HEK293 (cell line): ENCODE measurements at regions not wholly inside any gene's neighbourhood (a gene's known extent, or its start where the extent isn't known, plus 50 kb on each side); places are given as distances from the start of the nearest gene placed in this dataset.

Source experiments
- CTCF ChIA-PET: fragments of 350-600 bp; formaldehyde crosslinking; extraction: SDS; loops from one replicate; lab custom pipeline; 2021; ENCODE audit warnings: antibody characterized with exemption; lab: Yijun Ruan, JAX
- POLR2A ChIA-PET: fragments of 300-600 bp; formaldehyde crosslinking; extraction: SDS; loops from one replicate; lab custom pipeline; 2020; ENCODE audit warnings: antibody characterized with exemption, inconsistent platforms; lab: Yijun Ruan, JAX
- H3K27ac ChIP-seq: fragments of 200-500 bp; sonication (Bioruptor generic); 2 replicates; pipeline ENCODE4 v1.5.1; 2014; ENCODE audit warnings: low read depth, low read length, control low read depth, inconsistent platforms; ENCODE audit errors: extremely low read depth
- H3K36me3 ChIP-seq, 2 experiments: fragments of 200-500 bp in 1 of 2; sonication (Bioruptor generic) in 1 of 2; 1 replicate in 1 of 2; 2 replicates in 1 of 2; pipeline ENCODE4 v1.5.1; 2014 to 2017; ENCODE audit warnings: inconsistent platforms in 2 of 2, low read length in 2 of 2; ENCODE audit not compliant: control insufficient read depth in 2 of 2, insufficient read depth in 1 of 2
- H3K4me1 ChIP-seq: fragments of 200-500 bp; sonication (Bioruptor generic); 2 replicates; pipeline ENCODE4 v1.5.1; 2014; ENCODE audit warnings: mild to moderate bottlenecking, low read length, inconsistent platforms; ENCODE audit not compliant: control insufficient read depth, insufficient read depth
- H3K4me3 ChIP-seq: 2 replicates; pipeline ENCODE4 v1.5.1; 2011; ENCODE audit warnings: low read depth, mild to moderate bottlenecking, control low read depth, low read length, moderate library complexity
- H3K9me3 ChIP-seq: fragments of 200-500 bp; sonication (Bioruptor generic); 2 replicates; pipeline ENCODE4 v1.5.1; 2014; ENCODE audit warnings: low read depth, low read length, inconsistent platforms; ENCODE audit not compliant: control insufficient read depth, insufficient read depth
- GFI1B ChIP-seq: fragments of 450-650 bp; formaldehyde crosslinking; IDR thresholded peaks from 2 replicates; pipeline ENCODE4 v1.5.1; 2016; ENCODE audit warnings: missing biosample characterization, missing genetic modification characterization
- KLF7 ChIP-seq: fragments of 450-650 bp; formaldehyde crosslinking; IDR thresholded peaks from 2 replicates; pipeline ENCODE4 v1.5.1; 2016; ENCODE audit warnings: missing biosample characterization, missing genetic modification characterization, borderline replicate concordance
- YY2 ChIP-seq: fragments of 450-650 bp; formaldehyde crosslinking; IDR thresholded peaks from 2 replicates; pipeline ENCODE4 v1.5.1; 2016; ENCODE audit warnings: missing biosample characterization, missing genetic modification characterization
- ZFP37 ChIP-seq: fragments of 450-650 bp; formaldehyde crosslinking; IDR thresholded peaks from 2 replicates; pipeline ENCODE4 v1.5.1; 2016; ENCODE audit warnings: missing biosample characterization, missing genetic modification characterization
- ZNF112 ChIP-seq: fragments of 450-650 bp; formaldehyde crosslinking; IDR thresholded peaks from 2 replicates; pipeline ENCODE4 v1.5.0; 2017; ENCODE audit warnings: missing biosample characterization, missing genetic modification characterization
- ZNF174 ChIP-seq: fragments of 450-650 bp; formaldehyde crosslinking; IDR thresholded peaks from 2 replicates; pipeline ENCODE4 v1.5.0; 2017; ENCODE audit warnings: missing biosample characterization, mild to moderate bottlenecking, missing genetic modification characterization
- ZNF223 ChIP-seq: fragments of 450-650 bp; formaldehyde crosslinking; IDR thresholded peaks from 2 replicates; pipeline ENCODE4 v1.5.1; 2016; ENCODE audit warnings: missing biosample characterization, missing genetic modification characterization
- ZNF341 ChIP-seq: fragments of 450-650 bp; formaldehyde crosslinking; IDR thresholded peaks from 2 replicates; pipeline ENCODE4; 2016; ENCODE audit warnings: low read depth, missing biosample characterization, missing genetic modification characterization
- ZNF394 ChIP-seq: fragments of 450-650 bp; formaldehyde crosslinking; IDR thresholded peaks from 2 replicates; pipeline ENCODE4 v1.5.1; 2016; ENCODE audit warnings: missing biosample characterization, missing genetic modification characterization, mild to moderate bottlenecking, moderate library complexity, borderline replicate concordance
- ZNF423 ChIP-seq: fragments of 450-650 bp; formaldehyde crosslinking; IDR thresholded peaks from 2 replicates; pipeline ENCODE4 v1.5.1; 2016; ENCODE audit warnings: missing biosample characterization, missing genetic modification characterization
- ZNF560 ChIP-seq: fragments of 450-650 bp; formaldehyde crosslinking; IDR thresholded peaks from 2 replicates; pipeline ENCODE4 v1.5.1; 2017; ENCODE audit warnings: missing biosample characterization, missing genetic modification characterization, borderline replicate concordance
- ZNF561 ChIP-seq: fragments of 450-650 bp; IDR thresholded peaks from 2 replicates; pipeline ENCODE4 v1.5.1; 2018; ENCODE audit warnings: missing biosample characterization, missing genetic modification characterization, borderline replicate concordance
- ZNF629 ChIP-seq: fragments of 450-650 bp; formaldehyde crosslinking; IDR thresholded peaks from 2 replicates; pipeline ENCODE4 v1.5.1; 2017; ENCODE audit warnings: missing biosample characterization, missing genetic modification characterization
- ZNF660 ChIP-seq: fragments of 450-650 bp; IDR thresholded peaks from 2 replicates; pipeline ENCODE4 v1.5.1; 2018; ENCODE audit warnings: missing biosample characterization, mild to moderate bottlenecking, missing genetic modification characterization
- ZNF777 ChIP-seq: fragments of 450-650 bp; formaldehyde crosslinking; IDR thresholded peaks from 2 replicates; pipeline ENCODE4 v1.5.1; 2017; ENCODE audit warnings: missing biosample characterization, missing genetic modification characterization, borderline replicate concordance
- ZSCAN16 ChIP-seq: fragments of 450-650 bp; formaldehyde crosslinking; IDR thresholded peaks from 2 replicates; pipeline ENCODE4 v1.5.1; 2016; ENCODE audit warnings: missing biosample characterization, missing genetic modification characterization
- ZXDB ChIP-seq: fragments of 450-650 bp; formaldehyde crosslinking; IDR thresholded peaks from 2 replicates; pipeline ENCODE4 v1.5.1; 2016; ENCODE audit warnings: missing biosample characterization, missing genetic modification characterization
- TF ChIP-seq, protein P1 (sequence below): fragments of 450-650 bp; formaldehyde crosslinking; IDR thresholded peaks from 2 replicates; pipeline ENCODE4 v1.5.1; 2016; ENCODE audit warnings: missing biosample characterization, missing genetic modification characterization
- TF ChIP-seq, protein P2 (sequence below): fragments of 450-650 bp; formaldehyde crosslinking; IDR thresholded peaks from 2 replicates; pipeline ENCODE4 v1.5.1; 2016; ENCODE audit warnings: missing biosample characterization, missing genetic modification characterization
- TF ChIP-seq, protein P3 (sequence below): fragments of 450-650 bp; formaldehyde crosslinking; IDR thresholded peaks from 2 replicates; pipeline ENCODE4 v1.5.1; 2016; ENCODE audit warnings: missing biosample characterization, missing genetic modification characterization
- TF ChIP-seq, protein P4 (sequence below): fragments of 450-650 bp; formaldehyde crosslinking; IDR thresholded peaks from 2 replicates; pipeline ENCODE4 v1.5.1; 2016; ENCODE audit warnings: missing biosample characterization, missing genetic modification characterization
- TF ChIP-seq, protein P5 (sequence below): fragments of 450-650 bp; formaldehyde crosslinking; IDR thresholded peaks from 2 replicates; pipeline ENCODE4 v1.5.1; 2016; ENCODE audit warnings: missing biosample characterization, missing genetic modification characterization
- TF ChIP-seq, protein P6 (sequence below): fragments of 450-650 bp; formaldehyde crosslinking; IDR thresholded peaks from 2 replicates; pipeline ENCODE4 v1.5.1; 2016; ENCODE audit warnings: missing biosample characterization, missing genetic modification characterization, low read depth

DNA sequence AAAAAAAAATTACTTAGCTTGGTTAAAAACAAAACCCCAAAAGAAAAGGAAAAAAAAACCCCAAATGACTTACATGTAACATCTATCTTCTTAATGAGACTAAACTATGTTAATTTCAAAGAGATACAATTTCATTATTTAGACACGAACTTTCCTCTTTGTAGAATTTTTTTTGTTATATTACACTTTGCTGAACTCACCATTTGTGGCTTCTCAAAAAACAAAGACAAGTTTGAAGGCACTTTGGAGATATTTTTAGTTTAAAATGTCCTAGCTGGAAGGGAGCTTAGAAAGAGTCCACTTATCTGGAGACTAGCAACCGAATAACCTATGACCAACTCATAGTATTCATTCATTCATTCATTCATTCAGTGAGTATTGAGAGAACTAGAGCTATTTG is 301.7 kb upstream of the ROPN1 start (continued):
- TF ChIP-seq, protein P1, sequence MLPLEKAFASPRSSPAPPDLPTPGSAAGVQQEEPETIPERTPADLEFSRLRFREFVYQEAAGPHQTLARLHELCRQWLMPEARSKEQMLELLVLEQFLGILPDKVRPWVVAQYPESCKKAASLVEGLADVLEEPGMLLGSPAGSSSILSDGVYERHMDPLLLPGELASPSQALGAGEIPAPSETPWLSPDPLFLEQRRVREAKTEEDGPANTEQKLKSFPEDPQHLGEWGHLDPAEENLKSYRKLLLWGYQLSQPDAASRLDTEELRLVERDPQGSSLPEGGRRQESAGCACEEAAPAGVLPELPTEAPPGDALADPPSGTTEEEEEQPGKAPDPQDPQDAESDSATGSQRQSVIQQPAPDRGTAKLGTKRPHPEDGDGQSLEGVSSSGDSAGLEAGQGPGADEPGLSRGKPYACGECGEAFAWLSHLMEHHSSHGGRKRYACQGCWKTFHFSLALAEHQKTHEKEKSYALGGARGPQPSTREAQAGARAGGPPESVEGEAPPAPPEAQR (tag by site-specific recombination): no peak
- TF ChIP-seq, protein P2, sequence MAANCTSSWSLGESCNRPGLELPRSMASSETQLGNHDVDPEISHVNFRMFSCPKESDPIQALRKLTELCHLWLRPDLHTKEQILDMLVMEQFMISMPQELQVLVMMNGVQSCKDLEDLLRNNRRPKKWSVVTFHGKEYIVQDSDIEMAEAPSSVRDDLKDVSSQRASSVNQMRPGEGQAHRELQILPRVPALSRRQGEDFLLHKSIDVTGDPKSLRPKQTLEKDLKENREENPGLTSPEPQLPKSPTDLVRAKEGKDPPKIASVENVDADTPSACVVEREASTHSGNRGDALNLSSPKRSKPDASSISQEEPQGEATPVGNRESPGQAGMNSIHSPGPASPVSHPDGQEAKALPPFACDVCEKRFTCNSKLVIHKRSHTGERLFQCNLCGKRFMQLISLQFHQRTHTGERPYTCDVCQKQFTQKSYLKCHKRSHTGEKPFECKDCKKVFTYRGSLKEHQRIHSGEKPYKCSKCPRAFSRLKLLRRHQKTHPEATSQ (tag by site-specific recombination): no peak
- no peak for TF ChIP-seq ZNF777 (tag by site-specific recombination)
- TF ChIP-seq, protein P3, sequence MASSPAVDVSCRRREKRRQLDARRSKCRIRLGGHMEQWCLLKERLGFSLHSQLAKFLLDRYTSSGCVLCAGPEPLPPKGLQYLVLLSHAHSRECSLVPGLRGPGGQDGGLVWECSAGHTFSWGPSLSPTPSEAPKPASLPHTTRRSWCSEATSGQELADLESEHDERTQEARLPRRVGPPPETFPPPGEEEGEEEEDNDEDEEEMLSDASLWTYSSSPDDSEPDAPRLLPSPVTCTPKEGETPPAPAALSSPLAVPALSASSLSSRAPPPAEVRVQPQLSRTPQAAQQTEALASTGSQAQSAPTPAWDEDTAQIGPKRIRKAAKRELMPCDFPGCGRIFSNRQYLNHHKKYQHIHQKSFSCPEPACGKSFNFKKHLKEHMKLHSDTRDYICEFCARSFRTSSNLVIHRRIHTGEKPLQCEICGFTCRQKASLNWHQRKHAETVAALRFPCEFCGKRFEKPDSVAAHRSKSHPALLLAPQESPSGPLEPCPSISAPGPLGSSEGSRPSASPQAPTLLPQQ (tag by site-specific recombination): no peak
- TF ChIP-seq ZNF660 (tag by site-specific recombination): no peak
- no peak for TF ChIP-seq KLF7
- TF ChIP-seq ZXDB (tag by site-specific recombination): no peak
- TF ChIP-seq GFI1B: no peak
- TF ChIP-seq ZNF629 (tag by site-specific recombination): no peak

DNA sequence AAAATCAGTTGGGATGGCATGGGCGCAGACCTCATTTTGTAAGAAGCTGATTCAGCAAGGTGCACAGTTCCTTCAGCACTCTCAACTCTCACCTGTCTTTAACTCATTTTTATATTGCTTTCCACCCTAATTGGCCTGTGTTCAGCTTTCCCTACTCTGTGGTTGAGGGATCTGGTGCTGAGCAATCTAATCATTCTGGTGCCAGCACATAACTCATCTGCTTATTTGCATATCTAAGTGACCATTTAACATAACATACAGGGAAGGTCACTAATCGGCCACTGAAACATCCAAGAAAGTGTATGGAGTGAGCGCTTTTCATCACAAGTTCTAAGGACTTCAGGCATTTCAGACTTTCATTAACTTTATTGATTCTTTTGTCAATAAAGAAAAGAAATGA is 303.4 kb upstream of the ROPN1 start:
- no peaks in the 10 kb centered on the region for H3K9me3 ChIP-seq
- H3K27ac ChIP-seq: no peak overlapping the region
- POLR2A ChIA-PET: no interaction called here
- TF ChIP-seq ZNF394 (tag by site-specific recombination) (no peak), ZNF560 (tag by site-specific recombination) (no peak)
- TF ChIP-seq, protein P4, sequence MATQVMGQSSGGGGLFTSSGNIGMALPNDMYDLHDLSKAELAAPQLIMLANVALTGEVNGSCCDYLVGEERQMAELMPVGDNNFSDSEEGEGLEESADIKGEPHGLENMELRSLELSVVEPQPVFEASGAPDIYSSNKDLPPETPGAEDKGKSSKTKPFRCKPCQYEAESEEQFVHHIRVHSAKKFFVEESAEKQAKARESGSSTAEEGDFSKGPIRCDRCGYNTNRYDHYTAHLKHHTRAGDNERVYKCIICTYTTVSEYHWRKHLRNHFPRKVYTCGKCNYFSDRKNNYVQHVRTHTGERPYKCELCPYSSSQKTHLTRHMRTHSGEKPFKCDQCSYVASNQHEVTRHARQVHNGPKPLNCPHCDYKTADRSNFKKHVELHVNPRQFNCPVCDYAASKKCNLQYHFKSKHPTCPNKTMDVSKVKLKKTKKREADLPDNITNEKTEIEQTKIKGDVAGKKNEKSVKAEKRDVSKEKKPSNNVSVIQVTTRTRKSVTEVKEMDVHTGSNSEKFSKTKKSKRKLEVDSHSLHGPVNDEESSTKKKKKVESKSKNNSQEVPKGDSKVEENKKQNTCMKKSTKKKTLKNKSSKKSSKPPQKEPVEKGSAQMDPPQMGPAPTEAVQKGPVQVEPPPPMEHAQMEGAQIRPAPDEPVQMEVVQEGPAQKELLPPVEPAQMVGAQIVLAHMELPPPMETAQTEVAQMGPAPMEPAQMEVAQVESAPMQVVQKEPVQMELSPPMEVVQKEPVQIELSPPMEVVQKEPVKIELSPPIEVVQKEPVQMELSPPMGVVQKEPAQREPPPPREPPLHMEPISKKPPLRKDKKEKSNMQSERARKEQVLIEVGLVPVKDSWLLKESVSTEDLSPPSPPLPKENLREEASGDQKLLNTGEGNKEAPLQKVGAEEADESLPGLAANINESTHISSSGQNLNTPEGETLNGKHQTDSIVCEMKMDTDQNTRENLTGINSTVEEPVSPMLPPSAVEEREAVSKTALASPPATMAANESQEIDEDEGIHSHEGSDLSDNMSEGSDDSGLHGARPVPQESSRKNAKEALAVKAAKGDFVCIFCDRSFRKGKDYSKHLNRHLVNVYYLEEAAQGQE (tag by site-specific recombination): no peak
- H3K4me3 ChIP-seq: no peak overlapping the region
- CTCF ChIA-PET: interaction anchor here (0.6 to 0.7 kb wide), 3 partner anchors 39 to 240 kb away, joined by 3 to 4 read pairs (median 3); no protein-coding TSS in a partner anchor
- no peaks in the 10 kb centered on the region for H3K36me3 ChIP-seq
- no peaks in the 10 kb centered on the region for H3K4me1 ChIP-seq

DNA sequence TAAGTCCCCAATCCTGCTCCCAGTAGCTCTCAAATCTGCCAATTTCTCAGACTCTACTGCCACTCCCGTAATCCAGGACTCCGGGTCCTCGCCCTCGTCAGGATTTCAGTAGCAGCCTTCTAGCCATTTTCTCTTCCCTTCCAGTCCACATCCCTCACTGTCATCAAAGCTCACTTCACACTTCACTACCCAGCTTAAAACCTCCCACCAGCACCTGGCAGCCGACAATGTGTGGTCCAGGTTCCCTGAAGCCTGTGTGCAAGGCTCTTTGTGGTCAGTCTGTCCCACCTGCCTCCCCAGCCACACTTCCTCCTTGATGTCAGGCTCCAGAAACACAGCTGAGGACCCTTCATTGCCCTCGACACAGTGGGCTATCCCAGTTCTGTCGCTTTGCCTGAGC is 304.5 kb upstream of the ROPN1 start:
- POLR2A ChIA-PET: no interaction called here
- H3K27ac ChIP-seq: no peak overlapping the region
- no peak for TF ChIP-seq ZNF112 (tag by site-specific recombination)
- no peak for TF ChIP-seq ZNF223
- no peak for TF ChIP-seq ZFP37 (tag by site-specific recombination)
- no peak for TF ChIP-seq ZXDB (tag by site-specific recombination)
- TF ChIP-seq ZNF561 (tag by site-specific recombination): no peak
- TF ChIP-seq, protein P5, sequence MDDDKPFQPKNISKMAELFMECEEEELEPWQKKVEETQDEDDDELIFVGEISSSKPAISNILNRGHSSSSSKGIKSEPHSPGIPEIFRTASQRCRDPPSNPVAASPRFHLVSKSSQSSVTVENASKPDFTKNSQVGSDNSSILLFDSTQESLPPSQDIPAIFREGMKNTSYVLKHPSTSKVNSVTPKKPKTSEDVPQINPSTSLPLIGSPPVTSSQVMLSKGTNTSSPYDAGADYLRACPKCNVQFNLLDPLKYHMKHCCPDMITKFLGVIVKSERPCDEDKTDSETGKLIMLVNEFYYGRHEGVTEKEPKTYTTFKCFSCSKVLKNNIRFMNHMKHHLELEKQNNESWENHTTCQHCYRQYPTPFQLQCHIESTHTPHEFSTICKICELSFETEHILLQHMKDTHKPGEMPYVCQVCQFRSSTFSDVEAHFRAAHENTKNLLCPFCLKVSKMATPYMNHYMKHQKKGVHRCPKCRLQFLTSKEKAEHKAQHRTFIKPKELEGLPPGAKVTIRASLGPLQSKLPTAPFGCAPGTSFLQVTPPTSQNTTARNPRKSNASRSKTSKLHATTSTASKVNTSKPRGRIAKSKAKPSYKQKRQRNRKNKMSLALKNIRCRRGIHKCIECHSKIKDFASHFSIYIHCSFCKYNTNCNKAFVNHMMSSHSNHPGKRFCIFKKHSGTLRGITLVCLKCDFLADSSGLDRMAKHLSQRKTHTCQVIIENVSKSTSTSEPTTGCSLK: no peak
- no peak for TF ChIP-seq ZNF174 (tag by site-specific recombination)
- TF ChIP-seq, protein P6, sequence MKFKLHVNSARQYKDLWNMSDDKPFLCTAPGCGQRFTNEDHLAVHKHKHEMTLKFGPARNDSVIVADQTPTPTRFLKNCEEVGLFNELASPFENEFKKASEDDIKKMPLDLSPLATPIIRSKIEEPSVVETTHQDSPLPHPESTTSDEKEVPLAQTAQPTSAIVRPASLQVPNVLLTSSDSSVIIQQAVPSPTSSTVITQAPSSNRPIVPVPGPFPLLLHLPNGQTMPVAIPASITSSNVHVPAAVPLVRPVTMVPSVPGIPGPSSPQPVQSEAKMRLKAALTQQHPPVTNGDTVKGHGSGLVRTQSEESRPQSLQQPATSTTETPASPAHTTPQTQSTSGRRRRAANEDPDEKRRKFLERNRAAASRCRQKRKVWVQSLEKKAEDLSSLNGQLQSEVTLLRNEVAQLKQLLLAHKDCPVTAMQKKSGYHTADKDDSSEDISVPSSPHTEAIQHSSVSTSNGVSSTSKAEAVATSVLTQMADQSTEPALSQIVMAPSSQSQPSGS (tag by site-specific recombination): no peak
- no peak for TF ChIP-seq ZNF423 (tag by site-specific recombination)
- TF ChIP-seq ZSCAN16 (tag by site-specific recombination): no peak
- no peak for TF ChIP-seq ZNF341
- TF ChIP-seq YY2 (tag by site-specific recombination): no peak

More for the DNA sequence above, 304.5 kb upstream of the ROPN1 start:
- CTCF ChIA-PET: no interaction called here
- no peaks in the 10 kb centered on the region for H3K9me3 ChIP-seq
- H3K4me3 ChIP-seq: no peak overlapping the region
- H3K36me3 ChIP-seq: no peaks in the 10 kb centered on the region
- no peaks in the 10 kb centered on the region for H3K4me1 ChIP-seq
